IMR-90 (cell line): ENCODE measurements at regions not wholly inside any gene's neighbourhood (a gene's known extent, or its start where the extent isn't known, plus 50 kb on each side); places are given as distances from the start of the nearest gene placed in this dataset.
"Not testable (repeated sequence)": the region's sequence is repeated elsewhere in the genome, so short reads cannot be mapped to it uniquely, and the experiment has no call there.

ENCODE experiments used
- ATAC-seq: fragments of 200-7000 bp; cut with Tn5 transposase; 2 replicates; pipeline ENCODE4 v1.9.1; 2020; ENCODE audit warnings: low read depth, mild to moderate bottlenecking, moderate library complexity
- BruUV-seq: library from RNA; stranded (reverse); fragments of 400-500 nt; replicated peaks from 2 replicates; lab custom pipeline; 2021; lab: Mats Ljungman, UMichigan
- CTCF ChIA-PET: fragments of 300-600 bp; formaldehyde crosslinking; extraction: SDS; loops from one replicate; lab custom pipeline; 2021; ENCODE audit warnings: antibody characterized with exemption; lab: Yijun Ruan, JAX
- POLR2A ChIA-PET: fragments of 300-600 bp; sonication (Branson Sonifier 250); formaldehyde crosslinking; loops from one replicate; lab custom pipeline; 2022; ENCODE audit warnings: antibody characterized with exemption; ENCODE audit not compliant: unreplicated experiment; lab: Charles Lee
- DNase-seq: peaks from one replicate; pipeline ENCODE4 v3.0.0; 2013
- H2AFZ ChIP-seq: replicated peaks from 2 replicates; pipeline ENCODE3; 2013; ENCODE audit warnings: low read length, mild to moderate bottlenecking; ENCODE audit not compliant: poor library complexity
- H2AK5ac ChIP-seq: 2 replicates; pipeline ENCODE4 v1.6.1; 2013; ENCODE audit warnings: low read depth, low read length, inconsistent platforms
- H2AK9ac ChIP-seq: replicated peaks from 2 replicates; pipeline ENCODE3; 2013; ENCODE audit warnings: mild to moderate bottlenecking, low read depth, low read length, moderate library complexity; ENCODE audit not compliant: poor library complexity
- H2BK120ac ChIP-seq: 2 replicates; pipeline ENCODE4 v1.6.1; 2013; ENCODE audit warnings: low read depth, low read length, inconsistent platforms
- H2BK15ac ChIP-seq: 3 replicates; pipeline ENCODE4 v1.6.1; 2013; ENCODE audit warnings: low read depth, low read length, inconsistent platforms
- H2BK20ac ChIP-seq: 2 replicates; pipeline ENCODE4 v1.6.1; 2013; ENCODE audit warnings: low read depth, mild to moderate bottlenecking, inconsistent platforms, low read length, moderate library complexity
- H2BK5ac ChIP-seq: 2 replicates; pipeline ENCODE4 v1.6.1; 2013; ENCODE audit warnings: mild to moderate bottlenecking, low read depth, low read length, inconsistent platforms; ENCODE audit not compliant: poor library complexity, severe bottlenecking
- H3K14ac ChIP-seq: replicated peaks from 2 replicates; pipeline ENCODE4 v1.6.1; 2013; ENCODE audit warnings: low read depth, low read length, inconsistent platforms
- H3K18ac ChIP-seq: 2 replicates; pipeline ENCODE4 v1.6.1; 2013; ENCODE audit warnings: low read depth, low read length, control low read depth
- H3K23ac ChIP-seq: 2 replicates; pipeline ENCODE4 v1.6.1; 2013; ENCODE audit warnings: low read depth, low read length, inconsistent platforms
- H3K27ac ChIP-seq: 2 replicates; pipeline ENCODE4 v1.5.1; 2013; ENCODE audit warnings: mild to moderate bottlenecking, control low read depth, low read length; ENCODE audit not compliant: insufficient read depth
- H3K27me3 ChIP-seq: 2 replicates; pipeline ENCODE4 v1.6.1; 2013; ENCODE audit warnings: low read length; ENCODE audit not compliant: control insufficient read depth, insufficient read depth
- H3K36me3 ChIP-seq: 2 replicates; pipeline ENCODE4 v1.6.1; 2013; ENCODE audit warnings: low read length, mixed read lengths; ENCODE audit not compliant: control insufficient read depth, insufficient read depth
- H3K4ac ChIP-seq: 2 replicates; pipeline ENCODE4 v1.6.1; 2013; ENCODE audit warnings: low read depth, low read length, inconsistent platforms
- H3K4me1 ChIP-seq: 2 replicates; pipeline ENCODE4 v1.6.1; 2013; ENCODE audit warnings: low read length, mixed read lengths; ENCODE audit not compliant: control insufficient read depth, insufficient read depth
- H3K4me2 ChIP-seq: 2 replicates; pipeline ENCODE4 v1.6.1; 2013; ENCODE audit warnings: low read depth, mild to moderate bottlenecking, control low read depth, low read length, moderate library complexity
- H3K4me3 ChIP-seq: 2 replicates; pipeline ENCODE4 v1.5.1; 2013; ENCODE audit warnings: low read depth, mild to moderate bottlenecking, control low read depth, low read length, moderate library complexity; ENCODE audit not compliant: insufficient read depth
- H3K56ac ChIP-seq: 2 replicates; pipeline ENCODE4 v1.6.1; 2013; ENCODE audit warnings: low read length, inconsistent platforms; ENCODE audit not compliant: insufficient read depth; ENCODE audit errors: extremely low read depth
- H3K79me1 ChIP-seq, 2 experiments: 2 replicates each; pipeline ENCODE4 v1.6.1; 2013; ENCODE audit warnings: low read length in 2 of 2, inconsistent platforms in 1 of 2, low read depth in 1 of 2
- H3K9ac ChIP-seq: 2 replicates; pipeline ENCODE4 v1.6.1; 2013; ENCODE audit warnings: low read depth, low read length, control low read depth
- H3K9me1 ChIP-seq: 2 replicates; pipeline ENCODE4 v1.6.1; 2013; ENCODE audit warnings: low read length, inconsistent platforms; ENCODE audit not compliant: insufficient read depth
- H3K9me3 ChIP-seq: 2 replicates; pipeline ENCODE4 v1.6.1; 2013; ENCODE audit warnings: low read length; ENCODE audit not compliant: control insufficient read depth, insufficient read depth
- H4K20me1 ChIP-seq: 2 replicates; pipeline ENCODE4 v1.6.1; 2013; ENCODE audit warnings: low read length, inconsistent platforms; ENCODE audit not compliant: insufficient read depth
- H4K5ac ChIP-seq: 2 replicates; pipeline ENCODE4 v1.6.1; 2013; ENCODE audit warnings: mild to moderate bottlenecking, low read depth, low read length, control low read depth
- H4K8ac ChIP-seq, 2 experiments: 2 replicates each; pipeline ENCODE4 v1.6.1; 2013; ENCODE audit warnings: low read depth in 2 of 2, low read length in 2 of 2, control low read depth in 1 of 2, inconsistent platforms in 1 of 2
- H4K91ac ChIP-seq: 2 replicates; pipeline ENCODE4 v1.6.1; 2013; ENCODE audit warnings: low read depth, low read length, inconsistent platforms; ENCODE audit not compliant: insufficient read depth
- WGBS, 2 experiments: methylation state at CpG; one replicate each; pipeline versions ENCODE4 v1.1.5 to v1.1.7; 2013; ENCODE audit warnings: missing lambda C conversion rate in 2 of 2; ENCODE audit not compliant: insufficient read length in 1 of 2; ENCODE audit errors: extremely low coverage in 2 of 2; 5-methylcytosine and 5-hydroxymethylcytosine counted together
- dilution Hi-C: fragments of 300-500 bp; cut with HindIII; formaldehyde crosslinking; loops from one replicate; pipeline ENCODE4 v1.14.3; 2018; ENCODE audit warnings: low sequenced_read_pairs; ENCODE audit not compliant: unreplicated experiment
- in situ Hi-C: fragments of 300-500 bp; cut with MboI; formaldehyde crosslinking; loops from 3 replicates; pipeline ENCODE4 v1.14.3; 2019; ENCODE audit warnings: low sequenced_read_pairs, inconsistent platforms, mixed read lengths
- intact Hi-C: fragments of 100-400 bp; cut with micrococcal nuclease; formaldehyde crosslinking; loops from 2 replicates; pipeline ENCODE4 v1.10.0; 2022

GRCh38 chr13:54069958-54070357 is 1041.3 kb downstream of the OLFM4 start:
- H3K18ac ChIP-seq, H3K36me3 ChIP-seq, H3K4me3 ChIP-seq, CTCF ChIA-PET, H3K14ac ChIP-seq, DNase-seq, H2AFZ ChIP-seq, H2BK15ac ChIP-seq, ATAC-seq, POLR2A ChIA-PET, in situ Hi-C loops, H3K27me3 ChIP-seq, H3K56ac ChIP-seq, H3K79me1 ChIP-seq, H3K9me1 ChIP-seq, H3K9ac ChIP-seq, H3K27ac ChIP-seq, H3K9me3 ChIP-seq, H2AK9ac ChIP-seq, H2AK5ac ChIP-seq, dilution Hi-C loops, H4K8ac ChIP-seq, H3K4me1 ChIP-seq, intact Hi-C loops, H3K4ac ChIP-seq, H2BK120ac ChIP-seq, H2BK20ac ChIP-seq, H4K91ac ChIP-seq, H3K4me2 ChIP-seq, H2BK5ac ChIP-seq, H3K23ac ChIP-seq, BruUV-seq, H4K20me1 ChIP-seq, H4K5ac ChIP-seq: not testable (repeated sequence)
- WGBS, 2 experiments, result 63% methylated on average over 2 of the region's 8 CpGs; no CpG with 5 or more reads in 1 of the 2 experiments
